WERI-Rb-1 (cell line): ENCODE measurements at regions not wholly inside any gene's neighbourhood (a gene's known extent, or its start where the extent isn't known, plus 50 kb on each side); places are given as distances from the start of the nearest gene placed in this dataset.
A peak's percentile ranks its signal among the peaks of the same experiment; 100 is the strongest.

Experiments used
- DNase-seq: peaks from one replicate; pipeline ENCODE4 v3.0.0-alpha.2; 2020
- H3K27ac ChIP-seq: fragments of 250-450 bp; sonication (Bioruptor Pico); 2 replicates; pipeline ENCODE4 v1.5.1; 2020; ENCODE audit warnings: mild to moderate bottlenecking, moderate library complexity
- H3K27me3 ChIP-seq: fragments of 250-450 bp; sonication (Bioruptor Pico); 2 replicates; pipeline ENCODE4 v1.5.1; 2021; ENCODE audit warnings: mild to moderate bottlenecking, low read depth, moderate library complexity; ENCODE audit not compliant: insufficient read depth, severe bottlenecking
- H3K36me3 ChIP-seq: fragments of 250-450 bp; sonication (Bioruptor Pico); 2 replicates; pipeline ENCODE4 v1.5.1; 2020; ENCODE audit warnings: mild to moderate bottlenecking, moderate library complexity
- H3K4me3 ChIP-seq: 2 replicates; pipeline ENCODE4 v1.5.1; 2011; ENCODE audit warnings: low read depth, mild to moderate bottlenecking, control low read depth, low read length
- H3K9me3 ChIP-seq: fragments of 250-450 bp; sonication (Bioruptor Pico); 2 replicates; pipeline ENCODE4 v1.5.1; 2021; ENCODE audit warnings: mild to moderate bottlenecking, moderate library complexity; ENCODE audit not compliant: severe bottlenecking
- TF ChIP-seq, protein P1 (sequence below): IDR thresholded peaks from 2 replicates; pipeline ENCODE4 v1.5.1; 2011; ENCODE audit warnings: low read depth, mild to moderate bottlenecking, control low read depth, inconsistent platforms, low read length

DNA sequence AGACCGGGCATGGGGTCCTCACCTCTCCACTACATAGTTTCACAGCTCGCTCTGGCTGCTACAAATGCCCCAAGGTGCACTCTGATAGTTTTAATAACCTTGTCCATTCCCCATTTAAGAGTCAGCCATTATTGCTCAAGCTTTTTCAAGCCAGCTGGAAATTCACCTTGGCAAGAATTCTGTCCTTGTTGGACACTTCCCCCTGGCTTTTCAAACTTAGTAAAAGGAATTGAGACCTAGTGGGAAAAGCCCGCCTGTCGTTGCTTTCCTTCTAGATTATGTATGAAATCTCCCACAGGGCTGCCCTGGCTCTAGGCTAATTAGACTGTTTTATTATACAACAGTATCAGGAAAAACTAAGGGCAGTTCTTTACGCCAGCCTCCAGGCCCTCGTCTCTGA, 293.7 kb upstream of the GADL1 start:
- no peak for DNase-seq
- Histone ChIP-seq H3K36me3 (no peaks in the 10 kb centered on the region), H3K9me3 (no peaks in the 10 kb centered on the region), H3K27ac (no peak overlapping the region), H3K4me3 (no peak overlapping the region), H3K27me3 (no peaks in the 10 kb centered on the region)
- TF ChIP-seq, protein P1, sequence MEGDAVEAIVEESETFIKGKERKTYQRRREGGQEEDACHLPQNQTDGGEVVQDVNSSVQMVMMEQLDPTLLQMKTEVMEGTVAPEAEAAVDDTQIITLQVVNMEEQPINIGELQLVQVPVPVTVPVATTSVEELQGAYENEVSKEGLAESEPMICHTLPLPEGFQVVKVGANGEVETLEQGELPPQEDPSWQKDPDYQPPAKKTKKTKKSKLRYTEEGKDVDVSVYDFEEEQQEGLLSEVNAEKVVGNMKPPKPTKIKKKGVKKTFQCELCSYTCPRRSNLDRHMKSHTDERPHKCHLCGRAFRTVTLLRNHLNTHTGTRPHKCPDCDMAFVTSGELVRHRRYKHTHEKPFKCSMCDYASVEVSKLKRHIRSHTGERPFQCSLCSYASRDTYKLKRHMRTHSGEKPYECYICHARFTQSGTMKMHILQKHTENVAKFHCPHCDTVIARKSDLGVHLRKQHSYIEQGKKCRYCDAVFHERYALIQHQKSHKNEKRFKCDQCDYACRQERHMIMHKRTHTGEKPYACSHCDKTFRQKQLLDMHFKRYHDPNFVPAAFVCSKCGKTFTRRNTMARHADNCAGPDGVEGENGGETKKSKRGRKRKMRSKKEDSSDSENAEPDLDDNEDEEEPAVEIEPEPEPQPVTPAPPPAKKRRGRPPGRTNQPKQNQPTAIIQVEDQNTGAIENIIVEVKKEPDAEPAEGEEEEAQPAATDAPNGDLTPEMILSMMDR: no peak

DNA sequence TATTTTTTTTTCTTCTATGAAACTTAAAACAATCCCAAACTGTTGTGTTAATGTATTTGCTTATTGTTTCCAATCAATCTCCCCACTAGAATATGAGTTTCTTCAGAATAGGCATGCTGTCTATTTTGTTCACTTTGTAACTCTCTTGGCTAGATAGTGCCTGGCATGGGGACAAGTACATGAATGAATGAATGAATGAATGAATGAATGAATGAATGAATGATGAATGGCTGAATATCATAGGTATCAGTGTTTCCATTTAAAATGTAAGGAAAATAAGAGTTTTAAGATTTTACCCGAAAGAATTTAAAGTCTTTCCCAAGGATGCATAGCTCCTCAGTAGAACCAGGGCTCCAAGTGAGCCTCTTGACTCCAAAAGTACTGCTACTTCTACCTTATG, 294.9 kb upstream of the GADL1 start:
- no peaks in the 10 kb centered on the region for H3K36me3 ChIP-seq
- H3K27me3 ChIP-seq: no peaks in the 10 kb centered on the region
- TF ChIP-seq, protein P1: no peak
- no peak overlapping the region for H3K4me3 ChIP-seq
- DNase-seq: no peak
- no peaks in the 10 kb centered on the region for H3K9me3 ChIP-seq
- no peak overlapping the region for H3K27ac ChIP-seq

DNA sequence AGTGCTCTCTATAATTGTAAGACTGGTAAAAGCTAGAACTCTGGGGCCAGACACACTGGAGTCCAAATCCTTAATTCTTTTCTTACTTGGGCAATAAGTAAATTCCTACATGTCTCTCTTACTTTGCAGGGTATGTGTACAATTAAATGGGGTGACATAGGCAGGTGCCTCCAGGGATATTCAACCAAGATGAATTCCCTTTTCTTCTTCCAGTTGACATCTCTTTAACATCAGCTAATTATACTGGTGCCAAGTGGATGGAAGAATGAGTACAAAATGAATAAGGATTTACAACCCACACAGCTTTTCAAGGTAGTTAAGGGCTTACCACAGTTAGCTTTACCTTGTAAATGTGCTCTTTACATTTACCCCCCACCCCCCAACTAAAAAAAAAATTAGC, 295.5 kb upstream of the GADL1 start:
- Histone ChIP-seq H3K4me3 (no peak overlapping the region), H3K9me3 (no peaks in the 10 kb centered on the region), H3K27ac (no peak overlapping the region), H3K27me3 (no peaks in the 10 kb centered on the region), H3K36me3 (no peaks in the 10 kb centered on the region)
- peak; percentile 18 for DNase-seq
- TF ChIP-seq, protein P1: no peak

GRCh38 chr3:31191354-31191753, 296.9 kb upstream of the GADL1 start:
- Histone ChIP-seq H3K4me3 (no peak overlapping the region), H3K27ac (no peak overlapping the region), H3K27me3 (no peaks in the 10 kb centered on the region), H3K9me3 (no peaks in the 10 kb centered on the region), H3K36me3 (no peaks in the 10 kb centered on the region)
- TF ChIP-seq, protein P1: no peak
- no peak for DNase-seq

GRCh38 chr3:31193429-31193828, 299.0 kb upstream of the GADL1 start:
- TF ChIP-seq, protein P1: no peak
- no peaks in the 10 kb centered on the region for H3K27me3 ChIP-seq
- H3K4me3 ChIP-seq: no peak overlapping the region
- H3K36me3 ChIP-seq: no peaks in the 10 kb centered on the region
- H3K9me3 ChIP-seq: no peaks in the 10 kb centered on the region
- DNase-seq: no peak
- no peak overlapping the region for H3K27ac ChIP-seq

- Histone ChIP-seq H3K27me3 (no peaks in the 10 kb centered on the region), H3K9me3 (no peaks in the 10 kb centered on the region), H3K27ac (no peak overlapping the region), H3K36me3 (no peaks in the 10 kb centered on the region), H3K4me3 (no peak overlapping the region)
- TF ChIP-seq, protein P1: no peak
- DNase-seq: no peak
These were observed 299.4 kb upstream of the GADL1 start for GRCh38 chr3:31193871-31194270.
